ENCODE measurements at regions not wholly inside any gene's neighbourhood (a gene's known extent, or its start where the extent isn't known, plus 50 kb on each side); places are given as distances from the start of the nearest gene placed in this dataset.
"Not testable (repeated sequence)": the region's sequence is repeated elsewhere in the genome, so short reads cannot be mapped to it uniquely, and the experiment has no call there.

DNA sequence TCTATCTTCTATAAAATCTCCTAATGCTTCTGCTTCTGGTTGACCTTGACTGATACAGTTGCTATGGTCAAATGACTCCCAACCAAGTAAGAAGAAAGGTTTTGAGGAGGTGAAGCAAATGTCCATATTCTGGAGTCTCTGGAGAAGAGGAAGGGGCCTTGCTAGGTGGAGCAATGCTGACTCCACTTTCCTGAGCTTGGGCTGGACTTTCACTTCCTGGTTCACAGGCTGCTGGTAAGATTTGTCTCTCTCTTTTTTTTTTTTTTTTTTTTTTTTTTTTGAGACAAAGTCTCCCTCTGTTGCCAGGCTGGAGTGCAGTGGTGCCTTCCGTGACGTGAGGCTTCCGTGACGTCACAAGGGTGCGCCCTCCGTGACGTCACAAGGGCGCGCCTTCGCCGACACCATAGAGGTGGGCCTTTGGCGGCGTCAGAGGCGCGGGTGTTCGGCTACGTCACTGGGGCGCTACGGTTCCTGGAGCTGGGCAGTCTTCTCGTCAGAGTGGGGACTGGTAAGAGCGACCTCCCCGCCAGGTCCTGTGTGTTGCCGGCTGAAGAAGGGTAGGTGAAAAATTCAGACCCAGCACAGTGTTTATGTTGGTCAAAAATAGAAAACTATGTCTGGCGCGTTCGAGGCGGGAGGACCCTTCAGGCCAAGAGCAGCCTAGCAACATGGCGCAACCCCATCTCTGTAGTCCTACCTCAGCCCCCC is 93.7 kb upstream of the METTL14 start:
- H3K9me3 ChIP-seq (ENCODE audit: control insufficient read depth, insufficient read depth, low read length); POLR2A ChIA-PET (ENCODE audit: unreplicated experiment); dilution Hi-C loops (cut with HindIII; ENCODE audit: low sequenced_read_pairs, unreplicated experiment); CTCF ChIA-PET; intact Hi-C loops (cut with micrococcal nuclease); H4K20me1 ChIP-seq (ENCODE audit: insufficient read depth, low read length); BruUV-seq (replicated peaks); H3K36me3 ChIP-seq (ENCODE audit: control insufficient read depth, insufficient read depth, low read length); H3K4me1 ChIP-seq (ENCODE audit: control insufficient read depth, insufficient read depth, low read length); in situ Hi-C loops (cut with MboI; ENCODE audit: low sequenced_read_pairs); H2AK9ac ChIP-seq (replicated peaks; ENCODE audit: low read depth, low read length, poor library complexity); H3K79me1 ChIP-seq (ENCODE audit: low read depth in 1 of 2, low read length in 2 of 2); H3K9me1 ChIP-seq (ENCODE audit: insufficient read depth, low read length): not testable (repeated sequence)
- H3K4ac ChIP-seq (ENCODE audit: low read depth, low read length) = peak overlapping the region; percentile 93
- ATAC-seq (ENCODE audit: low read depth) = peak; percentile 99
- H3K18ac ChIP-seq (ENCODE audit: low read depth, low read length) = peak overlapping the region; percentile 76
- 0 out of 2 replicates have a peak overlapping the region, but pooled peaks have one; percentile 28 for H3K23ac ChIP-seq (ENCODE audit: low read depth, low read length)
- peak overlapping the region; percentile 39; the same call in 1 of the 2 replicates for H2BK20ac ChIP-seq (ENCODE audit: low read depth, low read length)
- peak overlapping the region; percentile 82 for H3K4me2 ChIP-seq (ENCODE audit: low read depth, low read length)
- H2BK15ac ChIP-seq (ENCODE audit: low read depth, low read length) = peak overlapping the region; percentile 82; the same call in 1 of the 3 replicates
- H3K4me3 ChIP-seq (ENCODE audit: insufficient read depth, low read depth, low read length) = peak overlapping the region; percentile 72
- H4K8ac ChIP-seq (ENCODE audit: low read depth in 2 of 2, low read length in 2 of 2) = peak overlapping the region; percentile 95 to 96
- peak overlapping the region; percentile 61; the same call in 1 of the 2 replicates for H3K56ac ChIP-seq (ENCODE audit: extremely low read depth, insufficient read depth, low read length)
- peak overlapping the region; percentile 91 for H3K14ac ChIP-seq (replicated peaks; ENCODE audit: low read depth, low read length)
- H4K5ac ChIP-seq (ENCODE audit: low read depth, low read length) = peak overlapping the region; percentile 100
- peak; percentile 15; the same call in 1 of the 2 replicates for TF ChIP-seq SMC3 (IDR thresholded peaks at IDR 0.05; ENCODE audit: low read depth, low read length)
- peak; percentile 82 for TF ChIP-seq RFX5 (IDR thresholded peaks at IDR 0.05; ENCODE audit: low read depth, low read length)
- TF ChIP-seq MAZ (IDR thresholded peaks at IDR 0.05; ENCODE audit: borderline replicate concordance, low read depth, low read length) = peak; percentile 59; the same call in 1 of the 2 replicates
- TF ChIP-seq POLR2A (IDR thresholded peaks at IDR 0.05; ENCODE audit: low read depth, low read length) = peak; percentile 77
- TF ChIP-seq, protein P1, sequence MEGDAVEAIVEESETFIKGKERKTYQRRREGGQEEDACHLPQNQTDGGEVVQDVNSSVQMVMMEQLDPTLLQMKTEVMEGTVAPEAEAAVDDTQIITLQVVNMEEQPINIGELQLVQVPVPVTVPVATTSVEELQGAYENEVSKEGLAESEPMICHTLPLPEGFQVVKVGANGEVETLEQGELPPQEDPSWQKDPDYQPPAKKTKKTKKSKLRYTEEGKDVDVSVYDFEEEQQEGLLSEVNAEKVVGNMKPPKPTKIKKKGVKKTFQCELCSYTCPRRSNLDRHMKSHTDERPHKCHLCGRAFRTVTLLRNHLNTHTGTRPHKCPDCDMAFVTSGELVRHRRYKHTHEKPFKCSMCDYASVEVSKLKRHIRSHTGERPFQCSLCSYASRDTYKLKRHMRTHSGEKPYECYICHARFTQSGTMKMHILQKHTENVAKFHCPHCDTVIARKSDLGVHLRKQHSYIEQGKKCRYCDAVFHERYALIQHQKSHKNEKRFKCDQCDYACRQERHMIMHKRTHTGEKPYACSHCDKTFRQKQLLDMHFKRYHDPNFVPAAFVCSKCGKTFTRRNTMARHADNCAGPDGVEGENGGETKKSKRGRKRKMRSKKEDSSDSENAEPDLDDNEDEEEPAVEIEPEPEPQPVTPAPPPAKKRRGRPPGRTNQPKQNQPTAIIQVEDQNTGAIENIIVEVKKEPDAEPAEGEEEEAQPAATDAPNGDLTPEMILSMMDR (conservative IDR thresholded peaks at IDR 0.05; ENCODE audit: low read depth, low read length) = 0 out of 2 replicates have a peak, but pooled peaks have one; percentile 23
- TF ChIP-seq NFE2L2 (IDR thresholded peaks at IDR 0.05; ENCODE audit: low read depth, low read length) = 0 out of 2 replicates have a peak, but pooled peaks have one; percentile 27
- 15% methylated on average over 16 of the region's 28 CpGs; no CpG with 5 or more reads in 1 of the 2 experiments for WGBS, 2 experiments (ENCODE audit: extremely low coverage in 2 of 2, insufficient read length in 1 of 2)
- peak overlapping the region; percentile 89 for H2AFZ ChIP-seq (replicated peaks; ENCODE audit: low read length, poor library complexity)
- H3K9ac ChIP-seq (ENCODE audit: low read depth, low read length) = peak overlapping the region; percentile 89
- H2BK120ac ChIP-seq (ENCODE audit: low read depth, low read length) = peak overlapping the region; percentile 69
- peak overlapping the region; percentile 86 for H2BK5ac ChIP-seq (ENCODE audit: low read depth, low read length, poor library complexity, severe bottlenecking)
- H4K91ac ChIP-seq (ENCODE audit: insufficient read depth, low read depth, low read length) = peak overlapping the region; percentile 49
- H3K27ac ChIP-seq (ENCODE audit: insufficient read depth, low read length) = peak overlapping the region; percentile 88
- peaks cover 10% of the 10 kb centered on the region for H3K27me3 ChIP-seq (ENCODE audit: control insufficient read depth, insufficient read depth, low read length)
- 0 out of 2 replicates have a peak overlapping the region, but pooled peaks have one; percentile 45 for H2AK5ac ChIP-seq (ENCODE audit: low read depth, low read length)
- peak; percentile 94 for DNase-seq

Data from IMR-90 (cell line).